BLaER1 (cell line): ENCODE measurements at regions not wholly inside any gene's neighbourhood (a gene's known extent, or its start where the extent isn't known, plus 50 kb on each side); places are given as distances from the start of the nearest gene placed in this dataset.
"Not testable (repeated sequence)": the region's sequence is repeated elsewhere in the genome, so short reads cannot be mapped to it uniquely, and the experiment has no call there.

ENCODE experiments used
- H3K27ac ChIP-seq: shearing (Covaris generic); formaldehyde crosslinking; 2 replicates; pipeline ENCODE4 v1.8.1; 2022
- H3K27me3 ChIP-seq: shearing (Covaris generic); formaldehyde crosslinking; 2 replicates; pipeline ENCODE4 v1.8.1; 2022
- H3K36me3 ChIP-seq: shearing (Covaris generic); formaldehyde crosslinking; 2 replicates; pipeline ENCODE4 v1.8.1; 2022
- H3K4me1 ChIP-seq: shearing (Covaris generic); formaldehyde crosslinking; 2 replicates; pipeline ENCODE4 v1.8.1; 2022
- H3K4me2 ChIP-seq: shearing (Covaris generic); formaldehyde crosslinking; 2 replicates; pipeline ENCODE4 v1.8.1; 2022
- H3K4me3 ChIP-seq: shearing (Covaris generic); formaldehyde crosslinking; 2 replicates; pipeline ENCODE4 v1.8.1; 2022
- H3K9ac ChIP-seq: shearing (Covaris generic); formaldehyde crosslinking; 2 replicates; pipeline ENCODE4 v1.8.1; 2022
- H3K9me3 ChIP-seq: shearing (Covaris generic); formaldehyde crosslinking; 2 replicates; pipeline ENCODE4 v1.8.1; 2022
- H4K20me1 ChIP-seq: shearing (Covaris generic); formaldehyde crosslinking; 2 replicates; pipeline ENCODE4 v1.8.1; 2022
- Cebpa-rat ChIP-seq: shearing (Covaris generic); IDR thresholded peaks from 2 replicates; pipeline ENCODE4 v1.8.1; 2022

GRCh38 chr13:89382981-89383380 lies 1711.8 kb downstream of the SLITRK5 start:
- Histone ChIP-seq H3K4me1 (no peaks in the 10 kb centered on the region), H3K27me3 (no peaks in the 10 kb centered on the region), H3K9ac (no peak overlapping the region), H3K9me3 (no peaks in the 10 kb centered on the region), H4K20me1 (no peaks in the 10 kb centered on the region), H3K27ac (no peak overlapping the region), H3K4me3 (no peak overlapping the region), H3K4me2 (no peak overlapping the region), H3K36me3 (no peaks in the 10 kb centered on the region)
- TF ChIP-seq Cebpa-rat: no peak

- Histone ChIP-seq H3K4me1 (no peaks in the 10 kb centered on the region), H3K9ac (no peak overlapping the region), H3K4me2 (no peak overlapping the region), H3K9me3 (no peaks in the 10 kb centered on the region), H4K20me1 (no peaks in the 10 kb centered on the region), H3K4me3 (no peak overlapping the region), H3K36me3 (no peaks in the 10 kb centered on the region), H3K27ac (no peak overlapping the region), H3K27me3 (no peaks in the 10 kb centered on the region)
- TF ChIP-seq Cebpa-rat: no peak
These were observed 1712.7 kb downstream of the SLITRK5 start for GRCh38 chr13:89383891-89384290.

GRCh38 chr13:89393758-89394304 lies 1722.7 kb downstream of the SLITRK5 start:
- no peaks in the 10 kb centered on the region for H3K27me3 ChIP-seq
- H3K27ac ChIP-seq: no peak overlapping the region
- H3K9me3 ChIP-seq: no peaks in the 10 kb centered on the region
- no peaks in the 10 kb centered on the region for H4K20me1 ChIP-seq
- H3K36me3 ChIP-seq: no peaks in the 10 kb centered on the region
- no peak overlapping the region for H3K9ac ChIP-seq
- TF ChIP-seq Cebpa-rat: no peak
- H3K4me3 ChIP-seq: no peak overlapping the region
- no peaks in the 10 kb centered on the region for H3K4me1 ChIP-seq
- H3K4me2 ChIP-seq: no peak overlapping the region

- H3K4me3 ChIP-seq: no peak overlapping the region
- H3K36me3 ChIP-seq: no peaks in the 10 kb centered on the region
- H4K20me1 ChIP-seq: no peaks in the 10 kb centered on the region
- H3K27me3 ChIP-seq: no peaks in the 10 kb centered on the region
- H3K4me2 ChIP-seq: no peak overlapping the region
- H3K4me1 ChIP-seq: no peaks in the 10 kb centered on the region
- no peaks in the 10 kb centered on the region for H3K9me3 ChIP-seq
- TF ChIP-seq Cebpa-rat: no peak
- no peak overlapping the region for H3K9ac ChIP-seq
- no peak overlapping the region for H3K27ac ChIP-seq
These were observed 1730.1 kb downstream of the SLITRK5 start for GRCh38 chr13:89401264-89401675.

- H3K4me2 ChIP-seq: no peak overlapping the region
- H3K4me3 ChIP-seq: no peak overlapping the region
- H3K4me1 ChIP-seq: no peaks in the 10 kb centered on the region
- H3K27ac ChIP-seq: no peak overlapping the region
- no peak overlapping the region for H3K9ac ChIP-seq
- TF ChIP-seq Cebpa-rat: no peak
- H3K36me3 ChIP-seq: no peaks in the 10 kb centered on the region
- no peaks in the 10 kb centered on the region for H4K20me1 ChIP-seq
- no peaks in the 10 kb centered on the region for H3K9me3 ChIP-seq
- no peaks in the 10 kb centered on the region for H3K27me3 ChIP-seq
These were observed 1731.0 kb downstream of the SLITRK5 start for GRCh38 chr13:89402211-89402610.

GRCh38 chr13:89406096-89406495 lies 1734.9 kb downstream of the SLITRK5 start:
- H3K4me3 ChIP-seq, H3K4me1 ChIP-seq: not testable (repeated sequence)

GRCh38 chr13:89407357-89407756 lies 1736.2 kb downstream of the SLITRK5 start:
- H3K36me3 ChIP-seq: no peaks in the 10 kb centered on the region
- H3K9me3 ChIP-seq: no peaks in the 10 kb centered on the region
- H3K4me3 ChIP-seq: no peak overlapping the region
- H3K4me1 ChIP-seq: no peaks in the 10 kb centered on the region
- H3K9ac ChIP-seq: no peak overlapping the region
- TF ChIP-seq Cebpa-rat: no peak
- no peak overlapping the region for H3K27ac ChIP-seq
- no peaks in the 10 kb centered on the region for H3K27me3 ChIP-seq
- H4K20me1 ChIP-seq: no peaks in the 10 kb centered on the region
- H3K4me2 ChIP-seq: no peak overlapping the region

More at GRCh38 chr13:89406096-89406495, 1734.9 kb downstream of the SLITRK5 start:
- H3K9me3 ChIP-seq, H3K9ac ChIP-seq, H3K4me2 ChIP-seq, H3K27ac ChIP-seq, H3K36me3 ChIP-seq, H3K27me3 ChIP-seq, H4K20me1 ChIP-seq: not testable (repeated sequence)

GRCh38 chr13:89432997-89433396 lies 1761.8 kb downstream of the SLITRK5 start:
- Histone ChIP-seq H3K9ac (no peak overlapping the region), H4K20me1 (no peaks in the 10 kb centered on the region), H3K27ac (no peak overlapping the region), H3K36me3 (no peaks in the 10 kb centered on the region), H3K4me1 (no peaks in the 10 kb centered on the region), H3K4me3 (no peak overlapping the region), H3K27me3 (no peaks in the 10 kb centered on the region), H3K9me3 (no peaks in the 10 kb centered on the region), H3K4me2 (no peak overlapping the region)
- TF ChIP-seq Cebpa-rat: no peak

- not testable (repeated sequence) for H3K4me2 ChIP-seq, H3K36me3 ChIP-seq, H3K4me3 ChIP-seq, H3K9me3 ChIP-seq, H3K27ac ChIP-seq, H4K20me1 ChIP-seq, H3K4me1 ChIP-seq, H3K9ac ChIP-seq, H3K27me3 ChIP-seq
These were observed 1763.5 kb downstream of the SLITRK5 start for GRCh38 chr13:89434624-89435023.

- no peak for TF ChIP-seq Cebpa-rat
- Histone ChIP-seq H3K9ac (no peak overlapping the region), H4K20me1 (no peaks in the 10 kb centered on the region), H3K36me3 (no peaks in the 10 kb centered on the region), H3K9me3 (no peaks in the 10 kb centered on the region), H3K4me3 (no peak overlapping the region), H3K27ac (no peak overlapping the region), H3K4me1 (no peaks in the 10 kb centered on the region), H3K4me2 (no peak overlapping the region), H3K27me3 (no peaks in the 10 kb centered on the region)
These were observed 1783.5 kb downstream of the SLITRK5 start for GRCh38 chr13:89454681-89455080.

- Histone ChIP-seq H3K36me3 (no peaks in the 10 kb centered on the region), H4K20me1 (no peaks in the 10 kb centered on the region), H3K9me3 (no peaks in the 10 kb centered on the region), H3K4me1 (no peaks in the 10 kb centered on the region), H3K4me2 (no peak overlapping the region), H3K4me3 (no peak overlapping the region), H3K27me3 (no peaks in the 10 kb centered on the region), H3K9ac (no peak overlapping the region), H3K27ac (no peak overlapping the region)
- TF ChIP-seq Cebpa-rat: no peak
These were observed 1784.1 kb downstream of the SLITRK5 start for GRCh38 chr13:89455225-89455624.
